ENCODE measurements at regions not wholly inside any gene's neighbourhood (a gene's known extent, or its start where the extent isn't known, plus 50 kb on each side); places are given as distances from the start of the nearest gene placed in this dataset.

- TF ChIP-seq, protein P1, sequence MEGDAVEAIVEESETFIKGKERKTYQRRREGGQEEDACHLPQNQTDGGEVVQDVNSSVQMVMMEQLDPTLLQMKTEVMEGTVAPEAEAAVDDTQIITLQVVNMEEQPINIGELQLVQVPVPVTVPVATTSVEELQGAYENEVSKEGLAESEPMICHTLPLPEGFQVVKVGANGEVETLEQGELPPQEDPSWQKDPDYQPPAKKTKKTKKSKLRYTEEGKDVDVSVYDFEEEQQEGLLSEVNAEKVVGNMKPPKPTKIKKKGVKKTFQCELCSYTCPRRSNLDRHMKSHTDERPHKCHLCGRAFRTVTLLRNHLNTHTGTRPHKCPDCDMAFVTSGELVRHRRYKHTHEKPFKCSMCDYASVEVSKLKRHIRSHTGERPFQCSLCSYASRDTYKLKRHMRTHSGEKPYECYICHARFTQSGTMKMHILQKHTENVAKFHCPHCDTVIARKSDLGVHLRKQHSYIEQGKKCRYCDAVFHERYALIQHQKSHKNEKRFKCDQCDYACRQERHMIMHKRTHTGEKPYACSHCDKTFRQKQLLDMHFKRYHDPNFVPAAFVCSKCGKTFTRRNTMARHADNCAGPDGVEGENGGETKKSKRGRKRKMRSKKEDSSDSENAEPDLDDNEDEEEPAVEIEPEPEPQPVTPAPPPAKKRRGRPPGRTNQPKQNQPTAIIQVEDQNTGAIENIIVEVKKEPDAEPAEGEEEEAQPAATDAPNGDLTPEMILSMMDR (IDR thresholded peaks at IDR 0.05), result peak; percentile 75 to 98 (median 82)
- no peak for TF ChIP-seq POLR2A (IDR thresholded peaks at IDR 0.05)
These were observed 126.8 kb downstream of the ALDH8A1 start for GRCh38 chr6:134822920-134823709.

All from right lobe of liver (tissue), 4 donors.